Mesothelial cell of epicardium (in vitro differentiated cells): ENCODE measurements at regions not wholly inside any gene's neighbourhood (a gene's known extent, or its start where the extent isn't known, plus 50 kb on each side); places are given as distances from the start of the nearest gene placed in this dataset.

Experiments used
- DNase-seq, 2 experiments: peaks; one replicate each; pipeline ENCODE4 v3.0.0; 2021; ENCODE audit warnings: low spot score in 2 of 2; ENCODE audit not compliant: unreplicated experiment in 2 of 2
- H3K27ac Mint-ChIP-seq: 2 replicates; pipeline ENCODE4 v1.8.0; 2021; ENCODE audit warnings: mixed read lengths
- H3K27me3 Mint-ChIP-seq: 2 replicates; pipeline ENCODE4 v1.8.0; 2021; ENCODE audit warnings: low read depth, mixed read lengths
- H3K36me3 Mint-ChIP-seq: 2 replicates; pipeline ENCODE4 v1.8.0; 2021; ENCODE audit warnings: mixed read lengths
- H3K4me1 Mint-ChIP-seq: 2 replicates; pipeline ENCODE4 v1.8.0; 2021; ENCODE audit warnings: mixed read lengths
- H3K4me3 Mint-ChIP-seq: 2 replicates; pipeline ENCODE4 v1.8.0; 2021; ENCODE audit warnings: mild to moderate bottlenecking, moderate library complexity, mixed read lengths
- H3K9me3 Mint-ChIP-seq: 2 replicates; pipeline ENCODE4 v1.8.0; 2021; ENCODE audit warnings: mixed read lengths
- CTCF ChIP-seq: fragments of 200-600 bp; sonication (generic); IDR thresholded peaks from one replicate; pipeline ENCODE4 v1.5.0; 2021; ENCODE audit warnings: antibody characterized with exemption; ENCODE audit not compliant: unreplicated experiment

GRCh38 chr7:51630933-51631332, 314.3 kb upstream of the COBL start:
- no peak for TF ChIP-seq CTCF
- Mint-ChIP-seq H3K36me3 (no peaks in the 10 kb centered on the region), H3K27me3 (peaks cover 25% of the 10 kb centered on the region), H3K4me3 (no peak overlapping the region), H3K9me3 (no peaks in the 10 kb centered on the region), H3K27ac (no peak overlapping the region), H3K4me1 (peaks cover 5% of the 10 kb centered on the region)
- no peak for DNase-seq

GRCh38 chr7:51629206-51629605, 312.6 kb upstream of the COBL start:
- H3K4me1 Mint-ChIP-seq = no peaks in the 10 kb centered on the region
- no peak for DNase-seq
- no peak overlapping the region for H3K27ac Mint-ChIP-seq
- no peak overlapping the region for H3K4me3 Mint-ChIP-seq
- H3K36me3 Mint-ChIP-seq = no peaks in the 10 kb centered on the region
- peaks cover 30% of the 10 kb centered on the region for H3K27me3 Mint-ChIP-seq
- H3K9me3 Mint-ChIP-seq = no peaks in the 10 kb centered on the region
- no peak for TF ChIP-seq CTCF

- no peak for TF ChIP-seq CTCF
- no peaks in the 10 kb centered on the region for H3K4me1 Mint-ChIP-seq
- DNase-seq = no peak
- peaks cover 6% of the 10 kb centered on the region for H3K36me3 Mint-ChIP-seq
- peaks cover 14% of the 10 kb centered on the region for H3K9me3 Mint-ChIP-seq
- H3K27ac Mint-ChIP-seq = no peak overlapping the region
- no peak overlapping the region for H3K4me3 Mint-ChIP-seq
- H3K27me3 Mint-ChIP-seq = peaks cover 21% of the 10 kb centered on the region
Measured at GRCh38 chr7:51621956-51622355, 305.3 kb upstream of the COBL start.

GRCh38 chr7:51620706-51621105, 304.1 kb upstream of the COBL start:
- Mint-ChIP-seq H3K27me3 (peaks cover 28% of the 10 kb centered on the region), H3K4me3 (no peak overlapping the region), H3K27ac (no peak overlapping the region), H3K36me3 (peaks cover 6% of the 10 kb centered on the region), H3K4me1 (no peaks in the 10 kb centered on the region), H3K9me3 (peaks cover 14% of the 10 kb centered on the region)
- DNase-seq = no peak
- no peak for TF ChIP-seq CTCF

GRCh38 chr7:51619880-51620279, 303.3 kb upstream of the COBL start:
- peaks cover 29% of the 10 kb centered on the region for H3K27me3 Mint-ChIP-seq
- no peak overlapping the region for H3K27ac Mint-ChIP-seq
- H3K4me1 Mint-ChIP-seq = no peaks in the 10 kb centered on the region
- H3K9me3 Mint-ChIP-seq = peaks cover 14% of the 10 kb centered on the region
- H3K36me3 Mint-ChIP-seq = peaks cover 6% of the 10 kb centered on the region
- H3K4me3 Mint-ChIP-seq = no peak overlapping the region
- no peak for TF ChIP-seq CTCF
- no peak for DNase-seq

GRCh38 chr7:51617686-51618085, 301.1 kb upstream of the COBL start:
- no peak for TF ChIP-seq CTCF
- DNase-seq = no peak
- peaks cover 45% of the 10 kb centered on the region for H3K27me3 Mint-ChIP-seq
- H3K36me3 Mint-ChIP-seq = no peaks in the 10 kb centered on the region
- H3K4me3 Mint-ChIP-seq = no peak overlapping the region
- H3K9me3 Mint-ChIP-seq = peaks cover 3% of the 10 kb centered on the region
- H3K4me1 Mint-ChIP-seq = no peaks in the 10 kb centered on the region
- no peak overlapping the region for H3K27ac Mint-ChIP-seq
